ENCODE measurements at regions not wholly inside any gene's neighbourhood (a gene's known extent, or its start where the extent isn't known, plus 50 kb on each side); places are given as distances from the start of the nearest gene placed in this dataset.

DNA sequence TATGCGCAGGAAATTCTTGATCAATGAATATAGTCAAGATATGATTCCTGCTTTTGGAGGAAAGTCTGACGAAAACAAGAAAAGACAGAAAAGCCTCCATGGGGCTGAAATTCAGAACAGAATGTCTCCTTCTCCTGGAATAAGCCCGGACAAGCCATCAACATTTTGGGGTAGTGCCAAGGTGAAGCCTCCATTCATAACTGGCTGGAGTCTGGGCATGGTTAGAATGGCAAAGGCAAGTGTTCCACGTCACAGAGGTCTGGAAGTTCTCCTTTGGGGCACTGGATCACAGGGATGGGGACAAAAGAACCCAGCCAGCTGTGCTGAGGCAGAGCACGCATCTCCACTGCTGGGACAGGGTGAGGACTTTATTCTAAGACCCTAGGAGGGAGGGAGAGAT, 505.7 kb downstream of the CMPK2 start (continued):
- TF ChIP-seq, protein P1, sequence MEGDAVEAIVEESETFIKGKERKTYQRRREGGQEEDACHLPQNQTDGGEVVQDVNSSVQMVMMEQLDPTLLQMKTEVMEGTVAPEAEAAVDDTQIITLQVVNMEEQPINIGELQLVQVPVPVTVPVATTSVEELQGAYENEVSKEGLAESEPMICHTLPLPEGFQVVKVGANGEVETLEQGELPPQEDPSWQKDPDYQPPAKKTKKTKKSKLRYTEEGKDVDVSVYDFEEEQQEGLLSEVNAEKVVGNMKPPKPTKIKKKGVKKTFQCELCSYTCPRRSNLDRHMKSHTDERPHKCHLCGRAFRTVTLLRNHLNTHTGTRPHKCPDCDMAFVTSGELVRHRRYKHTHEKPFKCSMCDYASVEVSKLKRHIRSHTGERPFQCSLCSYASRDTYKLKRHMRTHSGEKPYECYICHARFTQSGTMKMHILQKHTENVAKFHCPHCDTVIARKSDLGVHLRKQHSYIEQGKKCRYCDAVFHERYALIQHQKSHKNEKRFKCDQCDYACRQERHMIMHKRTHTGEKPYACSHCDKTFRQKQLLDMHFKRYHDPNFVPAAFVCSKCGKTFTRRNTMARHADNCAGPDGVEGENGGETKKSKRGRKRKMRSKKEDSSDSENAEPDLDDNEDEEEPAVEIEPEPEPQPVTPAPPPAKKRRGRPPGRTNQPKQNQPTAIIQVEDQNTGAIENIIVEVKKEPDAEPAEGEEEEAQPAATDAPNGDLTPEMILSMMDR (IDR thresholded peaks at IDR 0.05) = no peak
- TF ChIP-seq TAF1 (IDR thresholded peaks at IDR 0.05; ENCODE audit: borderline replicate concordance, low read depth, low read length) (no peak), GABPA (IDR thresholded peaks at IDR 0.05; ENCODE audit: low read depth) (no peak)
- TF ChIP-seq, protein P2, sequence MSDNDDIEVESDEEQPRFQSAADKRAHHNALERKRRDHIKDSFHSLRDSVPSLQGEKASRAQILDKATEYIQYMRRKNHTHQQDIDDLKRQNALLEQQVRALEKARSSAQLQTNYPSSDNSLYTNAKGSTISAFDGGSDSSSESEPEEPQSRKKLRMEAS (IDR thresholded peaks at IDR 0.05; ENCODE audit: low read depth) = no peak

DNA sequence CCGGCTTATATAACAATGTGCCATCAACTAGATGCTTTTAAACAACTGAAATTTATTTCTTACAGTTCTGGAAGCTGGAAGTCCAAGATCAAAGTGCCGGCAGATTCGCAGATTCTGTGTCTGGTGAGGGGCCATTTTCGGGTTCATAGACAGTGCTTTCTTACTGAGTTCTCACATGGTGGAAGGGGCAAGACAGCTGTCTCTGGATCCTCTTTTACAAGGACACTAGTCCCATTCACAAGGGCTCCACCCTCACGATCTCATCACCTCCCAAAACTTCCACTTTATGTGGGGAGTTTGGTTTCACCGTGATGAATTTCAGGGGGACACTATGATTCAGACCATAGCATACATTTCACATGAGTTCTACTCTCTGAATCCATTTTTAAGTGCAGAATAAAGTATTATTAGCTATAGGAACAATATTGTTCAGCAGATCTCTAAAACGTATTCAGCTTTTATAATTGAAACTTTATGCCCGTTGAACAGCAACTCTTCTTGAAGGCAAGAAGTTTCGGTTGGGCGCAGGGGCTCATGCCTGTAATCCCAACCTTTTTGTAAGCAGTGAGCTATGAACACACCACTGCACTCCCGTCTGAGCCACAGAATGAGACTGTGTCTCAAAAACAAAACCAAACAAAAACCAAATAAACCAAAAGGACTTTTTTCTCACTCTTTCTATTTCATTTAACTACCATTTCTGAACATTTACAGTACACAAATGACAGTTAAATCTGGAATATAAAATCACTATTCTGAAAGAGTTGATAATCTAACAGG, 502.8 kb downstream of the CMPK2 start:
- CTCF ChIA-PET = interaction anchor here (0.6 to 2.4 kb wide), 3 partner anchors 11 to 1608 kb away, joined by 3 to 6 read pairs (median 3); no protein-coding TSS in a partner anchor
- Histone ChIP-seq H4K20me1 (ENCODE audit: insufficient read depth) (no peaks in the 10 kb centered on the region), H3K27ac (ENCODE audit: low read depth in 2 of 2, low read length in 1 of 2) (no peak overlapping the region), H3K36me3 (replicated peaks in 1 of 2; ENCODE audit: control insufficient read depth in 1 of 2, insufficient read depth in 2 of 2, low read length in 1 of 2) (no peaks in the 10 kb centered on the region), H3K4me1 (ENCODE audit: control insufficient read depth in 1 of 2, insufficient read depth in 2 of 2, low read depth in 1 of 2, low read length in 1 of 2) (no peaks in the 10 kb centered on the region), H3K4me2 (no peak overlapping the region), H3K9me3 (0 out of 2 replicates have a peak, but pooled peaks cover 7% of the 10 kb centered on the region), H2AFZ (ENCODE audit: low read depth) (no peak overlapping the region), H3K9ac (no peak overlapping the region), H3K27me3 (ENCODE audit: insufficient read depth) (no peaks in the 10 kb centered on the region), H3K9me2 (no peaks in the 10 kb centered on the region), H3F3A (replicated peaks; ENCODE audit: insufficient read depth) (no peaks in the 10 kb centered on the region), H3K79me2 (ENCODE audit: insufficient read depth) (no peaks in the 10 kb centered on the region), H3K4me3 (ENCODE audit: low read depth in 2 of 2, low read length in 1 of 2) (no peak overlapping the region)
- TF ChIP-seq, protein P2 (IDR thresholded peaks at IDR 0.05; ENCODE audit: low read depth) = no peak
- no peak for TF ChIP-seq POLR2AphosphoS5 (IDR thresholded peaks at IDR 0.05; ENCODE audit: low read depth, low read length)
- TF ChIP-seq, protein P3, sequence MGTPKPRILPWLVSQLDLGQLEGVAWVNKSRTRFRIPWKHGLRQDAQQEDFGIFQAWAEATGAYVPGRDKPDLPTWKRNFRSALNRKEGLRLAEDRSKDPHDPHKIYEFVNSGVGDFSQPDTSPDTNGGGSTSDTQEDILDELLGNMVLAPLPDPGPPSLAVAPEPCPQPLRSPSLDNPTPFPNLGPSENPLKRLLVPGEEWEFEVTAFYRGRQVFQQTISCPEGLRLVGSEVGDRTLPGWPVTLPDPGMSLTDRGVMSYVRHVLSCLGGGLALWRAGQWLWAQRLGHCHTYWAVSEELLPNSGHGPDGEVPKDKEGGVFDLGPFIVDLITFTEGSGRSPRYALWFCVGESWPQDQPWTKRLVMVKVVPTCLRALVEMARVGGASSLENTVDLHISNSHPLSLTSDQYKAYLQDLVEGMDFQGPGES (IDR thresholded peaks at IDR 0.05; ENCODE audit: low read depth, low read length) = no peak
- TF ChIP-seq, protein P4, sequence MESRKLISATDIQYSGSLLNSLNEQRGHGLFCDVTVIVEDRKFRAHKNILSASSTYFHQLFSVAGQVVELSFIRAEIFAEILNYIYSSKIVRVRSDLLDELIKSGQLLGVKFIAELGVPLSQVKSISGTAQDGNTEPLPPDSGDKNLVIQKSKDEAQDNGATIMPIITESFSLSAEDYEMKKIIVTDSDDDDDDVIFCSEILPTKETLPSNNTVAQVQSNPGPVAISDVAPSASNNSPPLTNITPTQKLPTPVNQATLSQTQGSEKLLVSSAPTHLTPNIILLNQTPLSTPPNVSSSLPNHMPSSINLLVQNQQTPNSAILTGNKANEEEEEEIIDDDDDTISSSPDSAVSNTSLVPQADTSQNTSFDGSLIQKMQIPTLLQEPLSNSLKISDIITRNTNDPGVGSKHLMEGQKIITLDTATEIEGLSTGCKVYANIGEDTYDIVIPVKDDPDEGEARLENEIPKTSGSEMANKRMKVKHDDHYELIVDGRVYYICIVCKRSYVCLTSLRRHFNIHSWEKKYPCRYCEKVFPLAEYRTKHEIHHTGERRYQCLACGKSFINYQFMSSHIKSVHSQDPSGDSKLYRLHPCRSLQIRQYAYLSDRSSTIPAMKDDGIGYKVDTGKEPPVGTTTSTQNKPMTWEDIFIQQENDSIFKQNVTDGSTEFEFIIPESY (IDR thresholded peaks at IDR 0.05; ENCODE audit: borderline replicate concordance, low read depth) = no peak
- no peak for TF ChIP-seq GATA2 (CRISPR knock-in tag; IDR thresholded peaks at IDR 0.05)
- no peak for TF ChIP-seq RXRA (IDR thresholded peaks at IDR 0.05; ENCODE audit: borderline replicate concordance, low read depth)
- no peak for TF ChIP-seq FOXM1 (IDR thresholded peaks at IDR 0.05; ENCODE audit: low read depth)
- no peak for TF ChIP-seq RAD21 (IDR thresholded peaks at IDR 0.05; ENCODE audit: low read length)
- TF ChIP-seq FOSL2 (IDR thresholded peaks at IDR 0.05; ENCODE audit: borderline replicate concordance, low read depth) = no peak
- TF ChIP-seq MXI1 (IDR thresholded peaks at IDR 0.05; ENCODE audit: low read depth, low read length) = no peak
- POLR2A ChIA-PET = no interaction called here
- DNase-seq = no peak
- 45% methylated on average over 11 of the region's 11 CpGs for WGBS (ENCODE audit: low lambda C conversion rate)

Data from SK-N-SH (cell line).